Bone marrow (tissue), 2 donors: ENCODE measurements at regions not wholly inside any gene's neighbourhood (a gene's known extent, or its start where the extent isn't known, plus 50 kb on each side); places are given as distances from the start of the nearest gene placed in this dataset.
"Not testable (repeated sequence)": the region's sequence is repeated elsewhere in the genome, so short reads cannot be mapped to it uniquely, and the experiment has no call there.

Experiments
- DNase-seq, 2 donors: peaks; one replicate each; lab custom pipeline; 2025; lab: John Stamatoyannopoulos, UW

DNA sequence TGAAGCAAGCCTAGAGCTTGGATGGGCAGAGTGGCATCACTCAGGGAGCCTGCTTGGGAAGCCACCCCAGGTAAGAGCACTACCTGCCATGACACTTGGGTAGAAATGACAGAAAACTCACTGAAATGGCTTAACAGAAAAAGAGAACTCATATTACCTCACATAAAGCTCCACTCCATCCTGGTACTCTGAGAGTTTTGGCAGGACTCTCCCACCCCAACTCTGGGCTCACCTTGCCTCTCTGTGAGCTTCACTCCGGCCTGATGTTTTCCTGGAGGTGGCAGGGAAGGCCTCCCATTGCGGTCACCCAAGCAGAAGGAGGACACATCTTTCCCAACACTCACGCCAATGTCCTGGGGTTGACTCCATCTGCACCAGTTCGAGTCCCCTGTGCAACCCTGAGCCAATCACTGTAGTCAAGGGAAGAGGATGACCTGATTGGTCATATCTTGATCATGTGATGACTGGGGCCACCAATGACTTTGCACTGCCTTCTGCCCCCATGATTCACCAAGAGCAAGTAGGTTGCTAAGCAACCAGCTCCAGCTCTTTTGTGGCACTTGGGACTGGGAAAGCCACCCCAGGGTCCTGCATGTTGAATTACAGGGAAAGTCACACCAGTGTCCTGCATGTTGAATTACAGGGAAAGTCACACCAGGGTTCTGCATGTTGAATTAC, 446.1 kb upstream of the SULF2 start:
- no peak for DNase-seq

DNA sequence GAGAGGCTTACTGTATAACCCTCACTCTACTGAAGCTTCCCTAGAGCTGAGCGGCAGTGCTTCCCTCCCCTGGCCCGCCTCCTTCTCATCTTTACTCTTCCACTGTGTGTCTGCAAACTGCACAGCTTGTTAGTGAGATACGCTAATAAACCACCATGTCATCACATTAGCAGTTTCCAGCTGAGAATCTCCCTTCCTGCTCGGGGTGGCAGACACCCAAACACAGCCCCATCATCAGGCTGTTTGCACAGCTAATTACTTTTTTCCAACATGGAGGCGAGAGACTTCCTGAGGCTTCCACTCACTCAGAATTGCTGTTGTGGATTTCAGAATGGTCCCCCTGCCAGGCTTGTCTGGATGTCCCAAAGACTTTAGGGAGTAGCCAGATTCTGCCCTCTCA, 444.9 kb upstream of the SULF2 start:
- DNase-seq, result no peak

DNA sequence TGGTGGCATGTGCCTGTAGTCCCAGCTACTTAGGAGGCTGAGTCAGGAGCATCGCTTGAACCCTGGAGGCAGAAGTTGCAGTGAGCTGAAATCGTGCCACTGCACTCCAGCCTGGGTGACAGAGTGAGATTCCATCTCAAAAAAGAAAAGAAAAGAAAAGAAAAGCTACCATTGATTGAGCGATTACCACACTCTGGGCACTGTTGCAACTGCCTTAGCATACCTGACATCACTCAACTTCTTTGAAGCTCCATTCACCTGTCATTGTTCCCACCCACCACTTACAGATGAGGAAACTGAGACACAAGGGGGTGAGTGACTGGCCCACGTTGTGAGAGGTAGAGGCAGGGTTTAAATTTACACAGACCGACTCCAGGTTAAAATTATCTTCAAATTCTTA, 442.1 kb upstream of the SULF2 start:
- no peak for DNase-seq

DNA sequence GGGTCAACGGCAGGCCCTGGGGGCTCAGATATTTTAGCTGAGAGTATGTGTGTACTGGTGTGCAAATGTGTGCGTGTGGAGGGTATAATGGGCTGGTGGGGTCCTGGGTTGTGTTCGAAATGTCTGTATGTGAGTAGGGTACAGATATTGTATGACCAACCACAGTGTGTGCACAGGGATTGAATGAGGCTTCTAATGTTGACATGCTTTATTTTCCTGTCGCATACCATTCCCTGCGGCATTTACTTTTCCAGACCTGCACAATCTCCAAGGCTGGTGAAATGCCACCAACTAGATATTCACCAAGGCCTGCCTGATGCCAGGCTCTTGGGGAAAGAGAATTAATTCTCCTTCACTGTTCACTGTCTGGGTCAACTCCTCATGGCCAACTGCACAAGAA, 441.4 kb upstream of the SULF2 start:
- no peak for DNase-seq

DNA sequence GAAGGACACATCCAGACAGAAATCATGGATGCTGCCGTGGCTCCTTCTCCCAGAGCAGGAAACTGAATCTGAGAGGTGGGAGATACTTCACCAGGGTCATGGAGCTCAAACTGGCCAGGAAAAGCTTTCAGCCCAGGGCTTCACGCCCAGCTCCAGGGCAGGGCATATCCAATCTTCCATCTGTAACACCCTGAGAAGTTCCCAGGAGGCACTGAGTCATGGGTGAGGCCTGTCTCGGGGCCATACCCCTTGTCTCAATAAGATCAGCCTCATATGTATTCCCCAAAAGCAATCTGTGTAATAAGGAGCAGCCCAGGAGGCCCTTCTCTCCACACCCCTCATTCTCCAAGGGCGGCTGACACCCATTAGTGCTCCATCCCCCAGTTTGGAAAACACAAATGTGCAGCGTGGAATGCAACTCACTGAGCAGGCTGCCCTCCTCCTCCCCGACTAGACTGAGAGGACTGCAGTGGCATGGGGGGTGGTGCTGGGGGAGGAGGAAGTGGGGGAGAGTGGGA, 439.3 kb upstream of the SULF2 start:
- DNase-seq, result no peak

DNA sequence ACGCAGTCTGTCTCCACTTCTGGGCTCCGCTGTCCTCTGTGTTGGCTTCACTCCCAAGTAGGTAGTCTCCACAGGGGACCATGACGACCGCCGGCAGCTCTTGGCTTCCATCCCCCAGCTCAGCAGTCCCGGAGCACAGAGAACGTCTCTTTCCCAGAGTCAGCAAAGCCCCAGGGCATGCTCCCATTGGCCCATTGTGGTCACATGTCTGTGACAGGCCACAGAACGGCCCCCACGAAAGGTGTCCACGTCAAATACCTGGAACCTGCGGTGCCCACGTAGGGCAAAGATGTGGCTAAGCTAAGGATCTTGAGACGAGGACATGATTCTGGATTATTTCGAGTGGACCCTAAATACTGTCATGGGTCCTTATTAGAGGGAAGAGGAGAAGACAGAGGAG, 438.4 kb upstream of the SULF2 start:
- no peak for DNase-seq

DNA sequence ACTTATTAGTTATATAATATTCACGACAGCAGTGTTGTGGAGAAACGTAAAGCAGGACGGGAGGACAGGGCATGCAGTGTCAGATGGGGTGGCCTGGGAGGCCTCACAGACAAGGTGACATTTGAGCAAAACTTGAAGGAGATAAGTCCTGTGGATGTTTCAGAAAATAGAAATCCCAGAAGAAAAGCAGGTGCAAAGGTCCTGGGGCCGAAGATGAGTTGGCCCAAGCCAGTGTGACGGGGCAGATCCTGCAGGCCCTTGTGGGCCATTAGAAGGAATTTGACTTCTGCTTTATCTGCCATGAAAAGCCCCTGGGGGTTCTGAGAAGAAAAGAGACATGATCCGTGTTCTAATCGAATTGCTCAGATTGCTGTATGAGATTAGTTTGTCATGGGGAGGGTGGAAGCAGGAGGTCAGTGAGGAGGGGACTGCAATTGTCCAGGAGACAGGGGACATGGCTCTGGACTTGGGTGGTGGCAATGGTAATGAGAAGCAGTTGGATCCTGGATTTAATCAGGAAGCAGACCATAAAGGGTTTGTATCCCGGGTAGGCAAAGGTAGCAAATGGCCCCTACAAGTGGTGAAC, 437.4 kb upstream of the SULF2 start:
- no peak for DNase-seq

DNA sequence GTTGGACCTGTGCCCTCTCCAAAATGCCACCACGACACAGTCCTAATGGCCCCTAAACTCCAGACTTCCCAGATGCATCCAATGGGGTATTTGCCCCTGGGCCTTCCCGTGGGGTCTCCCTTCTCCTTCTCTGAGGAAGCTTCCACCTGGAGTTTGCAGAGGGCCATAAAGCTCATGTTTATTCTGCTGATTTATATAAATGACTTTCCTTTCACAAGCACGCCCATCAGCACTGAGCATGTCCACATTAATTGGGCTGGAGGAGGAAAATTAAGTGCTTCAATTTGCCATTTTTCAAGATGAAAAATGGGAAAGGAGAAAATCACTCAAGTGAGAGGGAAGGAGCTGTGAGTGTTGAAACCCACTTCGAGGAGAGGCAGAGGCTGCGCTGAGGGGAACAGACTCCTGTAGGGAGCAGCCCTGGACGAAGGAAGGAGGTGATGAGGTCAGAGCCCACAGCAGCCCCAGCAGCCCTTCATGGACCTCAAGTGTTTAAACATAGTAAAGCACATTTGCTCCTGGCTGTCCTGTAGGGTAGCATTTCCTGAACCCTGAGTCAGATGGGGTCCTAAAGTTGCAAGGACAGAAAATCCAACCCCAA, 434.9 kb upstream of the SULF2 start:
- DNase-seq, result no peak

DNA sequence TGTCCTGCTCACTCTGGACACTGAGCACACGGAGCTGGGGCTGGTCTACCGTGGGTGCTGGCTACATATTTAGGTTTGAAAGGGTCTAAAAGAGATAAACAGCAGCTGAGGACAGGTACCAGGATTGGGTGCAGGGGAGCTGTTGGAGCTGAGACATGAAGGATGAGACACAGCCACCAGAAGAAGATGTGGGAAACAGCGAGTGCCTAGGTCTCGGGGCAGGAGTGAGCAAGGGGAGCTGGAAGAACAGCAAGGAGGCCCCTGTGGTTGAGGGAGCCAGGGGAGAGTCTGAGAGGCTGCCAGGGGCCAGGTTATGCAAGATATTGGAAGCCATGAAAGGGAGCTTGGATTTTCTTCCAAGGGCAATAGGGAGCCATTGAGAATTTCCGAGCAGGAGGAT, 434.0 kb upstream of the SULF2 start:
- no peak for DNase-seq

DNA sequence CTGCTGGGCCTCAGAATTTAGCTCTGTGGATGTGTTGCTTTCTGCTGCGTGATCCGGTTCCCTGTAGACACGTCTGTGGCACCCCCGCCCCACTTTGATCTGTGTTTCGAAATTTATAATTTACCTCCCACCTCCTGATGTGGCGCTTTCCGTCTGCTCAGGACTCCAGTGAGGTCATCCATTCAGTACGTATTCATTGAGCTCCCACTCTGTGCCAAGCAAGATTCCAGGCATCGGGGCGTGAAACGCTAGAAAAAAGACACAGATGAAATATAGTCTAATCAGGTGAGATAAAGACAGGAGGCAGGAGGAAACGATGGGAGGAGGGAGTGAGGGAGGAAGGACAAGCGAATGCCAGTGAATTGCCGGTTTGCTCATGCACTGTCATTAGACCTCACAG, 431.9 kb upstream of the SULF2 start:
- DNase-seq, result no peak

DNA sequence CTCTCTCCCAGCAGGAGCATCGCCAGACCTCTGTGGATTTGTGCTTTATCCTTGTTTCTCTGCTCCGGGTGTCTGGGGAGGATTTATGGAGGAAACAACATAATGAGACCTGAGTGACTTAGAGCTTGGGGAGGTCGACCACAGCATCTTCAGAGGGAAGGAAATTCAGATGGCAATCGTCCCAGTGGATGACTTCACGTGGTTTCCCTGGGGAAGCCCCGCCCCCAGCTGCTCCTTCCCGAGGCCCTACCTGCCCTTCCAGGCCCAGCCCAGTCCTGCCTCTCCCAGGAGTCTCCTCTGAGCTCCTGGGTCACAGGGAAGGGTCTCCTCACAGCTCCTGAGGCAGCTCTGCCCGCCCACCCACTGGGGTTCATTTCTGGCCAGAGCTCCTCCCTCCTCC, 430.3 kb upstream of the SULF2 start:
- DNase-seq, result no peak

DNA sequence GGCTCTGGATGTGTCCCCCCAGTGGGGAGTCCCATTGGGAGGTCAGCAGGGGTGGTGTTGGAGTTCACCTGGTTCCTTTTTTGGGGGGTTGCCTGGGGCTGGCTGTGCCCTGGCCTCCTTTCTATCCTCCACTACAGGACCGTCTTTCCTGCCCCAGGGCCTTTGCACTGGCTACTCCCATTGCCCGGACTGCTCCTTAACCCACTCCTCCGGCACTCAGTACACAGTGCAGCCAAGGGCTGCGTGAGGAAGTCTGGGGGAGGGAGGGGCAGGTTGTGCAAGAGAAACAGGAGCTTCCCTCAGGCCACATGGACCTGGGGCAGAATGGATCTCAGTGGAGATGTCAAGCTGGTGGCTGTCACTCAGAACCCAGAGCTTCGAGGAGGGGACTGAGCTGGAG, 429.3 kb upstream of the SULF2 start:
- DNase-seq, result no peak

DNA sequence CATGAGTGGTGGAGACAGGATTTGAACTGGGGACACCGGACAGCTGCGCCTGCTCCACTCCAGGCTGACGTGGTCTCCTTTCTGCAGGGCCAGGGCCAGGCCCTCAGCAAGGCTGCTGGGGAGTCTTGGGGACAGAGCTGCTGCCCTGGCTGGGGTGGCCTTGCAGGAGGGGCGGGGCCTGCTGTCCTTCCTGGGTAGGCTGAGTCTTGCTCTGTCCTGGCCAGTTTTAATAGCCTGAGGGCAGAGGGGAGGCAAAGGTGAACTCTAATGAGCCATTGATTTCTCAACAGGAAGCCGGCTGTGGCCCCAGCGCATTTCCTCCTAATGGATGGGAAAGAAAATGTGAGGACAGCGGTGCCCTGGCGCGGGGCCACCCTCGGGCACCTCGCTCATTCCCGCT, 428.4 kb upstream of the SULF2 start:
- DNase-seq, result not testable (repeated sequence)

DNA sequence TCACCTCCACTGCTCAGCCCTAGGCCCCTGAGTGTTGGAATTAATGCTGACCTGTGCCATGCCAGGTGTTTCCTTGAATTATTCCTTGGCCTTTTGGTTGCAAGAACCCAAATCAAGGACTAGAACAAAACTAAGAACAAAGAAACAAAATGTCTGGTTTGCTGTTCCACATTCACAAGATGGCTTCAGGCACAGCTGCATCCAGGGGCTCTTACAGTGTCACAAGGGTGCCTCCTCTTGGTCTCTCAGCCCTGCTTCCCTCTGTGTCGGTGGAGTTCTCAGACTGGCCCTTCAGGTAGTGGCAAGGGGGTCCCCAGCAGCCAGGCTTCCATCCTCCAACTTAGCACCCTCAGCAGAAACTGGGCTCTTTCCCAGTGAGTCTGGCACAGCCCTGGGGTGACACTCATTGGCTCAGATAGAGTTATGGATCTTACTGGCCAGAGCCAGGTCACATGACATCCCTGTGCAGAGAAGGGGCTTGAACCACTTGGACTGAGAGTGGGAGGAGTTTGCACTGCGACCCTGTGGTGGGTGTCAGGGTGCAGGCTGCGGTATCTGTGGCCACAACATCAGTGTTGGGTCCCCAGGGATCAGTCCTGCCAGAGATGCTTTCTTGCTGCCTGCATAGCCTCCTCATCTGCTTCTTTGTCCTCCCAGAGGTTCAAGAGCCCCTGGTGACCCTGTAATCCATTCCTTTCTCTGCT, 427.7 kb upstream of the SULF2 start:
- no peak for DNase-seq

DNA sequence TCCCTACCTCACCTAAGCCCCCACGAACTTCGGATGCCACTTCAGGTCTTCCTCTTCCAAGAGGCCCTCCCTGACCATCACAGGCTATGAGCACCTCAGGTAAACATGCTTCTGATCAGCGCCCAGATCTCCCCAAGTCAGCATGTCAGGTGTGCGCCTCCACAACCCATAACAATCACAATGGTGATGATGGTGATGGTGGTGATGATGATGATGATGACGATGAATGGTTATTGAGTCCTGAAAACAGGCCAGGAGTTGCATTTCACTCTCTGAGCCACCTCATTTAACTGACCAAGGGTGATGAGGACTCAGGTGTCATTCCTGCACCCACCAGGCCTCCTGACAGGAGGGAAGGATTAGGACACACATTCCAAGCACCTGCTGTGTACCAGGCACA, 426.6 kb upstream of the SULF2 start:
- DNase-seq, result no peak

DNA sequence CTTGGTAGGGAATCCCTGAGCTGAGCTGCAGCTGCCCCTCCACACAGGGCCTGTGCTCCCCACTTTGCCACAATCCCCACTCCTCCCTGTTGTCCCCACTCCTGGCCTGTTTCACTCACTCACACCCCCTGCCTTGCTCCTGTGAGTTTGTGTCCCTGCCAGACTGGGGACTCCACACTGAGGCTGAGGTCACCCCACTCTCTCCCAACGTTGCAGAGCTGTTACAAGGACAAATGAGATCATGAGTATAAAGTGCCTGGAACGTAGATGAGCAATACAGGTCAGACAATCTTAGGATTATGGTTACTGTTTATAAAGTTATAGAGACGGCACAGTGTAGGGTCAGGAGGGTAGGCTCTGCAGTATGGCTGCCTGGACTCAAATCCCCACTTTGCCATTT, 426.0 kb upstream of the SULF2 start:
- no peak for DNase-seq

DNA sequence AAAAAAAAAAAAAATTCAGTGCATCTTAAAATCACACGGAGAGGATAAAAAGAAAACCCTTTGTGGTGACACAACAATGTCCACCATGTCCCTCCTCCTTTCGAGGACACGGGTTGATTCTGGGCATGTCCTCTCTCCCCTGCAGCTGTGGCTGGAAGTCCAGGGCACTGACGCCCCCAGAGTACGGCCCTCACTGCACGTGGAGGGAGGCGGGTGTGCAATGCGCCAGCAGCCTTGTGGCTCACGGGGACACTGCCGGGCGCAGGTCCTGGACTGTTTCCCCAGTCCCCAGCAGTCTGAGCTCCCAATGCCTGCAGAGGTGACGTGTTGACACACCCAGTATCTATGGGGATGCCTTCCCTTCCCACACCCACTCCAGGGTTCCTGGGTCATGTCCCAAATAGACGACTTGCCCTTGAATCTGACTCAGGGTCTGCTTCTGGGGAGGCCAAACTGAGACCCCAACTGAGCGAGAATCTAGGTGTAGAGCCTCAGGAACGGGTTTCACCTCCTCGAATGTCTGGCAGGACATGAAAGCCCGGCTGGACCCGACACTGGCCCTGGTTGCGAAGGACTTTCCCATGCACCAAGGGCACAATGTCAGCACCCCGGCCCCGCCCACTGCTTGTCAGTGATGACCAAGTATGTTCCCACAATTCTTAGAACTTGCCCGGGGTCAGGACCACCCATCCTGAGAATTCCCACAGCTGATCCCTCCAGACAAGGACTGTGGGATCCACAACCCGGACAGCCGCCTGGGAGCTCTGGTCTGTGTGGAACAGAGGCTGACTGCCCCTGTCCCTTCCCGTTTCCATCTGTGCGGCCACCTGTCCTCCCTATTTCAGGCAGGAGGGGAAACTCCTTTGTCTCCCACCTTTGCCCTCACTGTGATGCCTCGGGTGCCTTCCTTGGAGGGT, 425.1 kb upstream of the SULF2 start:
- no peak for DNase-seq

DNA sequence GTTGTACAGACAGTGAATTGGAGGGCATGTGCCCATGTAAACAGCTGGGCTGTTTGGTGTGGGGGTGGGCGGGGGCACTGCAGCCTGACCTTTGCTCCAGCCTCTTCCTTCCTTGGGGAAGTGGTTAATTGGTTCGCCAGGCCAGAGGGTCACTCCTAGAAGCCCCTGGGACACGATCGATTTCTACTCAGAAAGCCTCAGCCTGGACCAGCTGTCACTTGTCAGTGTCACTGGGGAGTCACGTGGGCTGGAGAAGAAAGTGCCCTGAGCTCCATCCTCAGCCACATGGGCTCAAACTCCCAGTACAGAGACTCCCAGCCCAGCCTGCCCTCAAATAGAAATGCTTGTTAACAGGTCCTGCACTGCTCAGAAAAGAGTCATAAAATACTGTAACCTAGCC, 423.8 kb upstream of the SULF2 start:
- DNase-seq, result no peak

DNA sequence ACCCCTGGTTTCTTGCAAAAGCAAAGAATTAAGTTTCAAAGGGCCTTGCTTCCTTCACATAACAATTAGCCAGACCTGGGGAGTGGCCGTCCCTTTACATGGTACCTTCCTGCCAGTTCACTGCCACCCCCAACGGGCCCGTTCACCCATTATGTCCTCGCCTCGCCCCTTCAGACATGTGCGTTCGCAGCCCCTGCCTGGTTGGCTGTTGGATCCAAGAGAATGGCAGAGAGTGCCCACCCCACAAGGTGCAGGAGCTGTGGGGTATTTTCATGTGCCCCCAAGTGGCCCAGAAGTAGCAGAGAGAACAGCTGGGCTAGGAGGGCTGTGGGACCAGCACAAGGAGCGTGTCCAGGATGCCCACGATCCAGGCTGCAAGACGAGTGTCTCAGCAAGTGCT, 422.9 kb upstream of the SULF2 start:
- no peak for DNase-seq

DNA sequence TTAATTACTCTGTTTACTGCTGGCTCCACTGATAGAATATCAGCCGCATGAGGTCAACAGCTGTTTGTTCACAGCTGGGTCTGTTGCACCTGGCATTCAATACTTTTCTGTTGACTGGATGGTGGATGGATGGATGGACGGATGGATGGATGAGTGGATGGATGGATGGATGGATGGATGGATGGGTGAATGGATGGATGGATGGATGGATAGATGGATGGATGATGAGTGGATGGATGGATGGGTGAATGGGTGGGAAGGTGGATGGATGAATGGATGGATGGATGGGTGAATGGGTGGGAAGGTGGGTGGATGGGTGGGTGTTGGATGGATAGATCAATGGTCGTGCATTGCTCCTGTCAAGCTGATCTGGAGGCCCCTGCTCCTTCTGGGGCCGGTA, 422.2 kb upstream of the SULF2 start:
- DNase-seq, result no peak

DNA sequence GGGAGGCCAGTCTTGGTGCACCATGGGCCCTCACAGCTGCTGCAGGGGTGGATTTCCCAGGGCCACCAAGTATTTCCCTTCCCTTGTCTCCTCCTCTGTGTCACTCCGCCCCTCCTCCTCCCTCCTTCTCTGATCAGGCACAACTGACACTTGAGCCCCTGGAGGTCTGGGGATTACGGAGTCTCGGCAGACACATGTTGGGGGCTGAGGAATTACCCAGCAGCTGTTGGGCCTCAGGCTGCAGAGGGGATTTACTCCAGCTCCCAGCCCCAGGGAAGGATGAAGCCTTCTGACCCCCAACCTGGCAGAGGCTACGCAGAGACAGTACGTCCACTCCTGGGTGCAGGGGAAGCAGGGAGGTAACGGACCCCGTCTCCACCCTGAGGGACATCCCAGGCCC, 420.5 kb upstream of the SULF2 start:
- DNase-seq, result no peak

DNA sequence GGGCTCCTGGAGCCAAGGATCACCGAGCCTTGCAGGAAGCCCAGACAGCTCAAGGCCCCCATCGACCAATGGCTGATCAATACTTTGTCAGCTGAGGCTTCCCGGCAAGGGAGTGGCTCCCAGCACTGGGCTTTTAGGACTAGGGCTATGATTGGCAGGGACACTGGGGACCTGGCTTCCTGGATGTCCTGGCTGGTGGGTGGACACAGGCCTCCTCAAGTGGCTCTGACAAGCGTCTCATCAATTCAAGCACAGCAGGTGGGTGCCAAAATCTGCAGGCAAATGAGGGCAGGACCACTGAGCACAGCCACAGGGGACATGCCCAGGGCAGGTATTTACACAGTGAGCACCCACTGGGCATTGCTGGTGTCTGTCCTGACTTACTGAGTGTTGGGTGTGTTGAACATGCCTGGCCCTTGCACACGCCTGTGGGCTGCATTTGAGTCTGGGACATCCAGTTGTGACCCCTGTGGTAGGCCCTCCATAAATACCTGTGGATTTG, 420.1 kb upstream of the SULF2 start:
- DNase-seq, result no peak
